ENCODE measurements at regions not wholly inside any gene's neighbourhood (a gene's known extent, or its start where the extent isn't known, plus 50 kb on each side); places are given as distances from the start of the nearest gene placed in this dataset.

- H3K23me2 ChIP-seq (ENCODE audit: insufficient read length, low read depth, low read length, poor library complexity, severe bottlenecking), result no peaks in the 10 kb centered on the region
- no peak overlapping the region for H3K27ac ChIP-seq (ENCODE audit: insufficient read length, low read depth, low read length)
- no peak overlapping the region for H4K8ac ChIP-seq (replicated peaks; ENCODE audit: insufficient read length, low read depth, low read length)
- H3K9me3 Mint-ChIP-seq, result no peaks in the 10 kb centered on the region
- H3K27me3 ChIP-seq (ENCODE audit: insufficient read depth, low read length), result no peaks in the 10 kb centered on the region
- no peak overlapping the region for H3K4me3 Mint-ChIP-seq
- no peak overlapping the region for H3K27ac Mint-ChIP-seq
- no peak for DNase-seq
- H4K20me1 ChIP-seq (ENCODE audit: control insufficient read depth, insufficient read depth, insufficient read length), result no peaks in the 10 kb centered on the region
- H3K4ac ChIP-seq (ENCODE audit: low read depth, low read length), result no peak overlapping the region
- H3K4me1 ChIP-seq (ENCODE audit: insufficient read depth, low read length), result no peaks in the 10 kb centered on the region
- no peak overlapping the region for H3K4me2 ChIP-seq (ENCODE audit: insufficient read depth, insufficient read length, low read length)
- H2BK120ac ChIP-seq (ENCODE audit: low read depth, low read length, poor library complexity, severe bottlenecking), result no peak overlapping the region
- no peak overlapping the region for H2BK20ac ChIP-seq (ENCODE audit: low read depth, low read length, poor library complexity, severe bottlenecking)
- H3T11ph ChIP-seq (ENCODE audit: low read length), result peak overlapping the region; percentile 39
- no peak overlapping the region for H3K14ac ChIP-seq (ENCODE audit: insufficient read depth, low read length)
- H3K56ac ChIP-seq (ENCODE audit: insufficient read length, low read depth, low read length), result no peak overlapping the region
- no peak overlapping the region for H3K9ac ChIP-seq (ENCODE audit: extremely low read depth, insufficient read length, low read length)
- peaks cover 2% of the 10 kb centered on the region for H3K27me3 Mint-ChIP-seq (ENCODE audit: low read depth)
- no peak overlapping the region for H4K5ac ChIP-seq (ENCODE audit: insufficient read length, low read depth, low read length)
- H2BK15ac ChIP-seq (ENCODE audit: low read depth, low read length), result no peak overlapping the region
- H3K23ac ChIP-seq (ENCODE audit: insufficient read length, low read depth, low read length), result no peak overlapping the region
- no peak overlapping the region for H2AK5ac ChIP-seq (ENCODE audit: insufficient read length, low read length)
- no peak overlapping the region for H3K18ac ChIP-seq (ENCODE audit: insufficient read length, low read depth, low read length)
- no peak overlapping the region for H4K91ac ChIP-seq (ENCODE audit: insufficient read length, low read depth, low read length)
- no peaks in the 10 kb centered on the region for H3K79me2 ChIP-seq (ENCODE audit: insufficient read depth, low read length)
- H2BK12ac ChIP-seq (ENCODE audit: insufficient read length, low read depth, low read length), result no peak overlapping the region
- H3K9me3 ChIP-seq (ENCODE audit: control insufficient read depth, low read depth, low read length), result no peaks in the 10 kb centered on the region
- no peak overlapping the region for H2BK5ac ChIP-seq (ENCODE audit: insufficient read length, low read length)
- no peaks in the 10 kb centered on the region for H3K4me1 Mint-ChIP-seq
- H3K36me3 Mint-ChIP-seq (ENCODE audit: insufficient read depth in 1 of 3, low read depth in 3 of 3), result no peaks in the 10 kb centered on the region
- WGBS (ENCODE audit: extremely low coverage, insufficient read length, low lambda C conversion rate), result no CpG with 5 or more reads among the region's 3 CpGs
- no peak overlapping the region for H2AFZ ChIP-seq (ENCODE audit: low read length)
- no peak for TF ChIP-seq CTCF (conservative IDR thresholded peaks at IDR 0.05)
- no peaks in the 10 kb centered on the region for H3K79me1 ChIP-seq (ENCODE audit: insufficient read depth, low read depth, low read length, poor library complexity, severe bottlenecking)
These were observed 461.9 kb downstream of the QKI start for GRCh38 chr6:163876391-163876790.

Data from H9 (cell line).